Muscle of leg (tissue), 3 donors: ENCODE measurements at regions not wholly inside any gene's neighbourhood (a gene's known extent, or its start where the extent isn't known, plus 50 kb on each side); places are given as distances from the start of the nearest gene placed in this dataset.
"Not testable (repeated sequence)": the region's sequence is repeated elsewhere in the genome, so short reads cannot be mapped to it uniquely, and the experiment has no call there.

Source experiments
- DNase-seq: peaks from one replicate; pipeline ENCODE4 v3.0.0; 2013
- H3K27ac ChIP-seq: one replicate; pipeline ENCODE4 v1.5.1; 2013; ENCODE audit warnings: mild to moderate bottlenecking, low read length, control low read depth
- H3K27me3 ChIP-seq: one replicate; pipeline ENCODE4 v1.6.1; 2013; ENCODE audit warnings: low read length; ENCODE audit not compliant: control insufficient read depth, insufficient read depth
- H3K36me3 ChIP-seq: one replicate; pipeline ENCODE4 v1.6.1; 2013; ENCODE audit warnings: low read length; ENCODE audit not compliant: control insufficient read depth, insufficient read depth
- H3K4me1 ChIP-seq: one replicate; pipeline ENCODE4 v1.6.1; 2013; ENCODE audit warnings: low read length; ENCODE audit not compliant: control insufficient read depth, insufficient read depth
- H3K4me3 ChIP-seq: one replicate; pipeline ENCODE4 v1.5.1; 2013; ENCODE audit warnings: low read length, control low read depth
- H3K9me3 ChIP-seq: replicated peaks from 2 replicates; pipeline ENCODE4 v1.6.1; 2013; ENCODE audit warnings: low read depth, low read length; ENCODE audit not compliant: control insufficient read depth
- WGBS: methylation state at CpG from one replicate; pipeline ENCODE4 v1.1.5; 2013; ENCODE audit warnings: missing lambda C conversion rate; ENCODE audit not compliant: insufficient coverage; 5-methylcytosine and 5-hydroxymethylcytosine counted together

DNA sequence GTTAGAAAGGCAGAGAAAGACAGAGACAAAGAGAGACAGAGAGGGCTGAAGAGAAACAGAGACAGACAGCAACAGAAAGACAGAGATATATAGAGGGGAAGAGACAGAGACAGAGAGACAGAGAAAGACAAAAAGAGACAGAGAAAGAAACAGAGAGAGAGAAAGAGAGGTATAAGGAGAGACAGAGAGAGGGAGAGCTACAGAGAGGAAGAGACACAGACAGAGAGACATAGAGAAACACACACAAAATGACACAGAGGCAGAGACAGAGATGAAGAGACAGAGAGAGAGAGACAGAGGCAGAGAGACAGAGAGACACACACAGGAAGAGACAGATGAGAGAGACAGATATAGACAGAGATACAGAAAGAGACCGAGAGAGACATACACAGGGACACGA lies 168.6 kb downstream of the TMEM121 start:
- H3K36me3 ChIP-seq: no peaks in the 10 kb centered on the region
- 93% methylated on average over 2 of the region's 2 CpGs for WGBS

DNA sequence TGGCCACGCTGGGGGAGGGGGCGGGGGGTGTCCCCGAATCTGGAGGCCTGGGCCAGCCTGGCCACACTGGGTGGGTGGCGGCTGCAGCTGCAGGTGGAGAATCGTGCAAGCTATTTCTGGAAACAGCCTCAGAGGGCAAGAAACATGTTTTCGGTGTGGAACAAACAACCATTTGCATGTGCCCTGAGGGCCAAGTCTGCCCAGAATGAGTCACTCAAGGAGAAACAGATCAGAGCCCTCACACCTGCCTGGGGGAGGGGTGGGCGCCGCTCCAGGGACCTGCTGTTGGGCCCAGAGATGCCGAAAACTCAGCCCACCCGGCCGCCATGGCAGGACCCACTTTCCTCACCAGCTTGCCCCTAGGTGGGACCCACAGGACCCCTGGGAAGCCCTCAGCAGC lies 170.0 kb downstream of the TMEM121 start:
- H3K4me1 ChIP-seq: not testable (repeated sequence)
- WGBS: no CpG with 5 or more reads among the region's 11 CpGs

More for the DNA sequence above, 168.6 kb downstream of the TMEM121 start:
- no peak overlapping the region for H3K4me3 ChIP-seq
- DNase-seq: no peak
- no peaks in the 10 kb centered on the region for H3K27me3 ChIP-seq
- H3K9me3 ChIP-seq: peaks cover 15% of the 10 kb centered on the region
- H3K27ac ChIP-seq: no peak overlapping the region
- H3K4me1 ChIP-seq: no peaks in the 10 kb centered on the region

DNA sequence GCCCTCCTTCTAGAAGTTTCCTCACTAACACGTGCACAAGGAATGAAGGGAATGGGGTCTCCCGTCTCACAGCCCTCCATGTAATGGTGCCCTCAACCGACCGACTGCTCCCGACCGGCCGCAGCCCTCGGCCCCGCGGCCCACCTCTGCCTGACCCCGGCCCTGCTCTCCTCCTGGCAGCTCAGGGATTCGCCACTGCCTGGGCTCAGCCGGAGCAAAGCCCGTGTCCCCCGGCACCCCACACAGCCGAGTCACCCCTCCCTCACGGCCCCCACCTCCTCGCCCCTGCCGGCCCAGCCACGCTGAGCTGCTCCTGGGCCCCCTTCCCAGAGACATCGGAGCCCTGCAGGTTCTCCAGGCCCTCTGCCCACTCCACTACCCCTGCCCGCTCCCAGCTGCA lies 171.0 kb downstream of the TMEM121 start:
- H3K9me3 ChIP-seq: peaks cover 12% of the 10 kb centered on the region
- H3K36me3 ChIP-seq, H3K27ac ChIP-seq, H3K4me3 ChIP-seq, DNase-seq, H3K27me3 ChIP-seq, H3K4me1 ChIP-seq: not testable (repeated sequence)
- 98% methylated on average over 7 of the region's 22 CpGs for WGBS

More for the DNA sequence above, 170.0 kb downstream of the TMEM121 start:
- H3K27me3 ChIP-seq, H3K27ac ChIP-seq, H3K36me3 ChIP-seq, H3K9me3 ChIP-seq, H3K4me3 ChIP-seq, DNase-seq: not testable (repeated sequence)

DNA sequence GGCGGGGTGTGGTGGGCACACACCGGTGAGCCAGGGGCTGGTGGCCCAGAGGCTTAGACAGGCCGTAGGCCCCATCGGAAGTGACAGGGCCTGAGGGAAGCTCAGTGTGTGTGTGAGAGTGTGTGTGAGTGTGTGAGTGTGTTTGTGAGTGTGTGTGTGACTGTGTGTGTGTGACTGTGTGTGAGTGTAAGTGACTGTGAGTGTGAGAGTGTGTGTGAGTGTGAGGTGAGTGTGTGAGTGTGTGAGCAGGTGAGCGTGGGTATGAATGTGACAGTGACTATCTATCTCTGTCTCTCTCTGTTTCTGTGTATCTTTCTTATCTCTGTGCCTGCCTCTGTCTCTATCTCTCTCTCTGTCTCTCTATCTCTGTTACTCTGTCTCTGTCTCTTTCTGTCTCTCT lies 171.6 kb downstream of the TMEM121 start:
- not testable (repeated sequence) for H3K27me3 ChIP-seq, H3K4me3 ChIP-seq
- 64% methylated on average over 4 of the region's 5 CpGs for WGBS

DNA sequence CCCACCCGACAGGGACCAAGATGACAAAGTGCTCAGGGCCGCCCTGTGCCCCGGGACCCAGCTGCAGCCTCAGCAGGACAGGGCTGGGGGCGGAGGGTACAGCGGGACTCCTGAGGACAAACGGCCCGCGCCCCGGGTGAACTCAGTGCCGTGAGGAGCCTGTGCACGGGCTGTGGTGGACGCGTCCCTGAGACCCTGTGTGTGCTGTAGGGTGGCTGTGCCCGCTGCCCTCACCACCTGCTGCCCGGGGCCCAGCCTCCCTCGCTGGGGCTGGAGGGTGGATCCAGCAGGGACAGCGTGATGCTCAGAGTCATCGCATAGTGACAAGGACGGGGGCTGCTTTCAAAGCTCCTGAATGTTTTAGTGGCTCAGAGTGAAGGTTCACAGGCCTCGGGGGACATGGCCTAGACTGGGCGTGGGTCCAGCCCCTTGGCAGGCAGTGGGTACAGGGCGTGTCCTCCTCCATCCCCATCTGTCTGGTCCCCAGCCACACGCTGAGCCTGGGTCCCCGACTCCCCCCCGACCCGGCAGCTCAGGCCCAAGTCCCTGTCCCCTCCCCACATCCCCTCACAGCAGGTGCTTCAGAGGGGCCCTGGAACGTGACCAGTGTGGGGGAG lies 172.7 kb downstream of the TMEM121 start:
- not testable (repeated sequence) for H3K4me1 ChIP-seq, H3K36me3 ChIP-seq, H3K4me3 ChIP-seq, H3K27ac ChIP-seq, H3K27me3 ChIP-seq, DNase-seq
- 92% methylated on average over 7 of the region's 27 CpGs for WGBS
- H3K9me3 ChIP-seq: peaks cover 13% of the 10 kb centered on the region

More for the DNA sequence above, 171.6 kb downstream of the TMEM121 start:
- H3K36me3 ChIP-seq, DNase-seq, H3K4me1 ChIP-seq, H3K27ac ChIP-seq: not testable (repeated sequence)
- peaks cover 13% of the 10 kb centered on the region for H3K9me3 ChIP-seq

DNA sequence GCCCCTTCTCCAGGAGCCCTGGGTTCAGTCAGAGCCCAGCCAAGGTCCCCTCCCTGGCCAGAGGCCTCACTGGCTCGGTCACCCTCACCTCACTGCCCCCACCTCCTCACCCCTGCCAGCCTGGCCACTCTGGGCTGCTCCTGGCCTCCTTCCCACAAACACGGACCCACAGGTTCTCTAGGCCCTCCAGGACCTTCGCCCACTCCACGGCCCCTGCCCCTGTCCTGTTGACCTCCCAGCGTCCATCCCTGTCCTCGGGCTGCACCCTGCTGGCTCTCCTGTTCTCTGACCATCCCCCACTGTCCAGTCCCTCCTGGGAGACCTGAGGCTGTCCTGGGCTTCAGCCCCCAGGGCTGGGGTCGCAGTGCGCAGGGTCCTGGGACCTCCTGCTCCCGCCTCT lies 173.3 kb downstream of the TMEM121 start:
- not testable (repeated sequence) for H3K36me3 ChIP-seq, DNase-seq, H3K27ac ChIP-seq, H3K4me3 ChIP-seq, H3K4me1 ChIP-seq, H3K27me3 ChIP-seq
- H3K9me3 ChIP-seq: peaks cover 13% of the 10 kb centered on the region
- 69% methylated on average over 2 of the region's 9 CpGs for WGBS

DNA sequence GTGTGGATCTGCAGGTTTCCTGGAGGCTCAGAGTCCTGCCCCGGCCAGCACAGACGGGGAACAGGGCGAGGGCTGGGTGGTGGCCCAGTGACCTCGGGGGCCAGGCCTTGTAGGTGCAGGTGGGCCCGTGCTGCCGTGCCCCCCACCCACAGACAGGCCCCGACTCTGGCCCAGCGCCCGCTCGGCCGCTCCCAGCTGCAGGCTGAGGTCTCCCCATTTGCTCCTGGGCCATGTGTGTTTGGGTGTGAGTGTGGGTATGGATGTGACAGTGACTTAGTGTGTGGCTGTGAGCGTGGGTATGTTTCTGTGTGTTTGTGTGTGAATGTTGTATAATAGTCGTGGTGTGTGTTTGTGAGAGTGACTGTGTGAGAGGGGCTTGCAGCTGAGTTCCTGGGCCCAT lies 173.8 kb downstream of the TMEM121 start:
- not testable (repeated sequence) for H3K4me3 ChIP-seq, H3K9me3 ChIP-seq, H3K4me1 ChIP-seq, H3K27ac ChIP-seq, H3K36me3 ChIP-seq, DNase-seq, H3K27me3 ChIP-seq
- 96% methylated on average over 6 of the region's 13 CpGs for WGBS

DNA sequence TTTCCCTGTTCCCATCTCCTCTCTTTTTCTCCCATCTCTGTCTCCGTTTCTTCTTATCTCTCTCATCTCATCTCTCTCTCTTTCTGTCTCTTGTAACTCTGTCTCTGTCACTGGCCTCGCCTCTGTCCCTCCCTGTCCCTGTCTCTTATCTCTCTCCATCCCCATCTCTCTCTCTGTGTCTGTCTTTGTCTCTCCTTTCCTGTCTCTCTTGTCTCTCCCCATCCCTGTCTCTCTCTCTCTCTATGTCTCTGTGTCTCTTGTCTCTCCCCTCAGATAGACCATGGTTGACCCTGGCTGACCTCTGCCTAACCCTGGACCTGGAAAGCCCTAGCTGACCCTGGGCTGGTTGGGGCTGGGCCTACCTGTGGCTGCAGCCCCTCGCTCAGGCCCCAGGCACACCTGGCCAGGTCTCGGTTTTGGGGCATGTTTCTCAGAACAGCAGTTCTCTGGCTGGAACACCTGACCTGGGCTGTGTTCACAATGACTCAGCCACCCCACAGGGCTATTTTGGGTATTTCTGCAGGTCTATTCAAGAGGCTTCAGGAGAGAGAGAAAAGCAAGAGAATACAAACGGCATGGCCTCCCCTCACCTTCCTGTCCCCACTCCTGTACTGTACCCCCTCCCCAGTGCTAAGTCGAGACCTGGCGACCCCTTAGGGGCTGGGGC lies 174.4 kb downstream of the TMEM121 start:
- H3K27me3 ChIP-seq: no peaks in the 10 kb centered on the region
- WGBS: 64% methylated on average over 2 of the region's 7 CpGs
- no peak for DNase-seq
- no peaks in the 10 kb centered on the region for H3K4me1 ChIP-seq
- H3K4me3 ChIP-seq: no peak overlapping the region
- no peaks in the 10 kb centered on the region for H3K36me3 ChIP-seq
- no peak overlapping the region for H3K27ac ChIP-seq
- H3K9me3 ChIP-seq: peaks cover 12% of the 10 kb centered on the region

DNA sequence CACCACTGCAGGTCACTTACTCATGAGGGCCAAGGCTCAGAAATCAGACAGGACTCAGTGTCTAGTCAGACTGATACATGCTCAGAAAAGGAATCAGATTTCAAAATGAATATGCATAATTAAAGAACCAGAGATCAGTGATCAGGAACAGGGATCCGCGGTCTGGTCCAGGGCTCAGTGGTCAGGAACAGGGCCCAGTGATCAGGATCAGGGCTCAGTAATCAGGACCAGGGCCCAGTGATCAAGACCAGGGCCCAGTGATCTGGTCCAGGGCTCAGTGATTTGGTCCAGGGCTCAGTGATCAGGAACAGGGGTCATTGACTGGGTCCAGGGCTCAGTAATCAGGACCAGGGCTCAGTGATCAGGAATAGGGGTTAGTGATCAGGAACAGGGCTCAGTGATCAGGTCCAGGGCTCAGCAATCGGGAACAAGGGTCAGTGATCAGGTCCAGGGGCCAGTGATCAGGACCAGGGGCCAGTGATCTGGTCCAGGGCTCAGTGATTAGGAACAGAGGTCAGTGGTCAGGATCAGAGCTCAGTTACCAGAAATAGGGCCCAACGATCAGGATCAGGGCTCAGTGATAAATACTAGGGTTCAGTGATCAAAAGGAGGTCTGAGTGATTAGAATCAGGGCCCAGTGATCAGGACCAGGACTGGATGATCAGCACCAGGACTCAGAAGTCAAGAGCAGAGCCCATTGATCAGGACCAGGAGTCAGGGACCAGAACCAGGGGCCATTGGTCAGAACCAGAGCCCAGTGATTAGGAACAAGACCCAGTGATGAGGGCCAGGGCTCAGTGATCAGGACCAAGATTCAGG lies 175.3 kb downstream of the TMEM121 start:
- H3K9me3 ChIP-seq: peaks cover 15% of the 10 kb centered on the region
- H3K4me1 ChIP-seq: no peaks in the 10 kb centered on the region
- DNase-seq: no peak
- no peaks in the 10 kb centered on the region for H3K36me3 ChIP-seq
- H3K27me3 ChIP-seq: no peaks in the 10 kb centered on the region
- WGBS: 34% methylated on average over 4 of the region's 4 CpGs
- no peak overlapping the region for H3K4me3 ChIP-seq
- no peak overlapping the region for H3K27ac ChIP-seq

DNA sequence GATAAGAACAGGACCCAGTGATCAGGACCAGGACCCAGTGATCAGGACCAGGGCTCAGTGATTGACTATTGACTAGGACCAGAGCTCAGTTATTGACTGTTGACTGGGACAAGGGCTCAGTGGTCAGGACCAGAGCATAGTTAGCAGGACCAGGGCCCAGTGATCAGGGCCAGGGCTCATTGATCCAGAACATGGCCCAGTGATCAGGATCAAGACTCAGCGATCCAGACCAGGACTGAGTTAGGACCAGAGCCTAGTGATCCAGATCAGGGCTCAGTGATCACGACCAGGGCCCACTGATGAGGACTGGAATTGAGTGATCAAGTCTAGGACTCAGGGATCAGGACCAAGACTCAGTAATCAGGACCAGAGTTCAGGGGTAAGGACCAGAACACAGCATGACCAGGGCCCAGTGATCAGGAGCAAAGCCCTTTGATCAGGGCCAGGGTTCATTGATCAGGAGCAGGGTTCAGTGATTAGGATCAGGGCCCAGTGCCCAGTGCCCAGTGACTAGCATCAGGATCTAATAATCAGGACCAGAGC lies 176.0 kb downstream of the TMEM121 start:
- H3K9me3 ChIP-seq: peaks cover 15% of the 10 kb centered on the region
- WGBS: 57% methylated on average over 2 of the region's 2 CpGs
- no peak overlapping the region for H3K27ac ChIP-seq
- H3K27me3 ChIP-seq: no peaks in the 10 kb centered on the region
- H3K4me3 ChIP-seq: no peak overlapping the region
- no peaks in the 10 kb centered on the region for H3K4me1 ChIP-seq
- no peak for DNase-seq
- no peaks in the 10 kb centered on the region for H3K36me3 ChIP-seq
